ENCODE measurements at regions not wholly inside any gene's neighbourhood (a gene's known extent, or its start where the extent isn't known, plus 50 kb on each side); places are given as distances from the start of the nearest gene placed in this dataset.

DNA sequence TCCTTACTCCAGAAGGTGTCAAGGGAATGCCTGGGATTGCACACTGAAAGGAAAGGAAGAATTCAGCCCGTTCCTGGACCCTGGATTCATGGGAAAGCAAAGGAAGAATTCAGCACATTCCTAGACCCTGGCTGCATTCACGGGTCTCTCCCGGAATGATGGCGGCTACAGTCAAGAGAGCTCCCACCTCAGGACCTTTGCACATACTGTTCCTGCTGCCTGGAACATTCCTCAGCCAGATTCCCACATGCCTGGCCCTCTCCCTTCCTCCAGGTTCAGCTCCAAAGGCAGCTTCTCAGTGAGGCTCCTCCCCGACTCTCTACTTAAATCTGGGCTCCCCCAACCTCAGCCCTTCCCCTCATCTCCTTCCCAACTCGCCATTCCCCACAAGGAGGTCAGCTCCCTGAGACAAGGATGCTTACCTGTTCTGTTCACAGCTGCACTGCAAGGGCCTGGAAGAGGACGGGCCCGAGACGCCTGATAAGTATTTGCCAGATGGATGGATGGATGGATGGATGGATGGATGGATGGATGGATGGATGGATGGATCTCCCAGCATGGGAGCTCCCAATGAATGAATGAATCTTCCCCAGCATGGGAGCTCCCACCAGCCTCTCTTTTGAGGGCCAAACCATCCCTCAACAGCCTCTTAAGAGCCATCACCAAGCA is 77.4 kb downstream of the NCOR2 start:
- Histone ChIP-seq H3K36me3 (peaks cover 52% of the 10 kb centered on the region), H3K27ac (no peak overlapping the region), H3K9me3 (no peaks in the 10 kb centered on the region), H3K4me3 (no peak overlapping the region), H3K4me1 (peaks cover 15% of the 10 kb centered on the region), H3K27me3 (no peaks in the 10 kb centered on the region)
- WGBS = 96% methylated on average over 9 of the region's 9 CpGs
- TF ChIP-seq POLR2A (IDR thresholded peaks at IDR 0.05) (no peak), EP300 (IDR thresholded peaks at IDR 0.05) (no peak), POLR2AphosphoS5 (IDR thresholded peaks at IDR 0.05) (no peak)
- TF ChIP-seq, protein P1, sequence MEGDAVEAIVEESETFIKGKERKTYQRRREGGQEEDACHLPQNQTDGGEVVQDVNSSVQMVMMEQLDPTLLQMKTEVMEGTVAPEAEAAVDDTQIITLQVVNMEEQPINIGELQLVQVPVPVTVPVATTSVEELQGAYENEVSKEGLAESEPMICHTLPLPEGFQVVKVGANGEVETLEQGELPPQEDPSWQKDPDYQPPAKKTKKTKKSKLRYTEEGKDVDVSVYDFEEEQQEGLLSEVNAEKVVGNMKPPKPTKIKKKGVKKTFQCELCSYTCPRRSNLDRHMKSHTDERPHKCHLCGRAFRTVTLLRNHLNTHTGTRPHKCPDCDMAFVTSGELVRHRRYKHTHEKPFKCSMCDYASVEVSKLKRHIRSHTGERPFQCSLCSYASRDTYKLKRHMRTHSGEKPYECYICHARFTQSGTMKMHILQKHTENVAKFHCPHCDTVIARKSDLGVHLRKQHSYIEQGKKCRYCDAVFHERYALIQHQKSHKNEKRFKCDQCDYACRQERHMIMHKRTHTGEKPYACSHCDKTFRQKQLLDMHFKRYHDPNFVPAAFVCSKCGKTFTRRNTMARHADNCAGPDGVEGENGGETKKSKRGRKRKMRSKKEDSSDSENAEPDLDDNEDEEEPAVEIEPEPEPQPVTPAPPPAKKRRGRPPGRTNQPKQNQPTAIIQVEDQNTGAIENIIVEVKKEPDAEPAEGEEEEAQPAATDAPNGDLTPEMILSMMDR (IDR thresholded peaks at IDR 0.05) = no peak
- DNase-seq (ENCODE audit: low spot score in 2 of 2) = no peak

DNA sequence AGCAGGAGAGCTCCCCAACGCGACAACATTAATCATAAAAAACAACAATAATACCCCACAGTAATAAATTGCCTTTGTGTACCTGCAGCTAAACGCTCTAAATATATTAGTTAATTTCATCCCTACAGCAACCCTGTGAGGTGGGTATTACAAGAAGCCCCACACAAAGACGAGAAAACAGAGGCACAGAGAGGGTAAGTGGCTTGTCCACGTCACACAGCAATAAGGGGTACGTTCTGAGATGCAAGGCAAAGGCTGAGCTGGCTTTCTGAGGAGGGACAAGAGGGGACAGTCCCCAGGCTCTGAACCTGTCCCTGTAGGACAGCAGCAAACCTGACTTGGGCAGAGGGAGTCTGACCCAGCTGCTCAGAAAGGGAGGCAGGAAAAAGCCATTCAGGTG is 78.2 kb downstream of the NCOR2 start:
- H3K4me1 ChIP-seq = peaks cover 15% of the 10 kb centered on the region
- no peak for TF ChIP-seq POLR2AphosphoS5 (IDR thresholded peaks at IDR 0.05)
- no peak for TF ChIP-seq POLR2A (IDR thresholded peaks at IDR 0.05)
- TF ChIP-seq, protein P1 (IDR thresholded peaks at IDR 0.05) = no peak
- no peak for TF ChIP-seq EP300 (IDR thresholded peaks at IDR 0.05)
- 69% methylated on average over 6 of the region's 6 CpGs for WGBS
- no peak overlapping the region for H3K27ac ChIP-seq
- H3K36me3 ChIP-seq = peaks cover 52% of the 10 kb centered on the region
- H3K9me3 ChIP-seq = no peaks in the 10 kb centered on the region
- H3K4me3 ChIP-seq = no peak overlapping the region
- H3K27me3 ChIP-seq = no peaks in the 10 kb centered on the region
- DNase-seq (ENCODE audit: low spot score in 2 of 2) = no peak

DNA sequence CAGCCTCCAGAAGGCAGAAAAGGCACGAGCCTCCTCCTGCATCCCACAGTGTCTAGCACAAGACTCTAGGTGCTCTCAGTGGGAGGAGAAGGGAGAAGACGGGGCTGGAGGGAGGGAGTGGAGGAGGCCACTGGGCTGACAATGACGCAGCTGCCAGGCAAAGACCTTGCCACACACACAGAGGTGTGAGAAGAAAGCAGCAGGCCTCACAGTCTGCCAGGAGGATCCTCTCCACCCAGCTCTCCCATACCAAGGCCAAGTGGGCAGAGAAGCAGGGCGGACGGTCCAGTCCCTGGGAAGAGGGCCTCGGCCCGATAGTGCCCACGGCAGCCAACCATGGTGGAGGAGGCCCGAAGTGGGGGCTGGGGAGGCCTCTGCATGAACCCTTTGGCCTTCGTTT is 78.9 kb downstream of the NCOR2 start:
- Histone ChIP-seq H3K27ac (no peak overlapping the region), H3K4me1 (peaks cover 15% of the 10 kb centered on the region)

DNA sequence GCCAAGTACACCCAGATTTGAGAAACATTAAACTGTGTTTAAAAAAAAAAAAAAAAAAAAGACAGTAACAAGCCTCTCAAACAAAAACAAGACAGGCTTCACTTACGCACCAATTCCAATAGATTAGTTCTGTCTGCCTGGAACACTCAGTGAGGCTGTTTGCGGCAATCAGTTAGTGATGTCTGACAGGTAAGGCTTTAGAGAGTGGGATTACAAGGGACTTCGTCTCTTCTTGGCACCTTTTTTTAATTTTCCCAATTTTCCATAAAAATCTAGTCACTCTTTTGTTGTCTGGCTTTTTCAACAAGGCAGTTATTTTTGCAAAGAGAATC is 79.6 kb downstream of the NCOR2 start:
- Histone ChIP-seq H3K27ac (no peak overlapping the region), H3K27me3 (no peaks in the 10 kb centered on the region), H3K36me3 (peaks cover 52% of the 10 kb centered on the region), H3K4me1 (peaks cover 15% of the 10 kb centered on the region), H3K9me3 (no peaks in the 10 kb centered on the region), H3K4me3 (no peak overlapping the region)
- TF ChIP-seq, protein P1 (IDR thresholded peaks at IDR 0.05) = no peak
- TF ChIP-seq POLR2A (IDR thresholded peaks at IDR 0.05) = no peak
- no peak for TF ChIP-seq EP300 (IDR thresholded peaks at IDR 0.05)
- no peak for TF ChIP-seq POLR2AphosphoS5 (IDR thresholded peaks at IDR 0.05)
- no peak for DNase-seq (ENCODE audit: low spot score in 2 of 2)
- 84% methylated on average over 3 of the region's 3 CpGs for WGBS

More for the DNA sequence above, 78.9 kb downstream of the NCOR2 start:
- Histone ChIP-seq H3K4me3 (no peak overlapping the region), H3K27me3 (no peaks in the 10 kb centered on the region), H3K36me3 (peaks cover 52% of the 10 kb centered on the region), H3K9me3 (no peaks in the 10 kb centered on the region)
- TF ChIP-seq POLR2A (IDR thresholded peaks at IDR 0.05) (no peak), EP300 (IDR thresholded peaks at IDR 0.05) (no peak), POLR2AphosphoS5 (IDR thresholded peaks at IDR 0.05) (no peak)
- TF ChIP-seq, protein P1 (IDR thresholded peaks at IDR 0.05) = no peak
- DNase-seq (ENCODE audit: low spot score in 2 of 2) = no peak
- 81% methylated on average over 3 of the region's 10 CpGs for WGBS

DNA sequence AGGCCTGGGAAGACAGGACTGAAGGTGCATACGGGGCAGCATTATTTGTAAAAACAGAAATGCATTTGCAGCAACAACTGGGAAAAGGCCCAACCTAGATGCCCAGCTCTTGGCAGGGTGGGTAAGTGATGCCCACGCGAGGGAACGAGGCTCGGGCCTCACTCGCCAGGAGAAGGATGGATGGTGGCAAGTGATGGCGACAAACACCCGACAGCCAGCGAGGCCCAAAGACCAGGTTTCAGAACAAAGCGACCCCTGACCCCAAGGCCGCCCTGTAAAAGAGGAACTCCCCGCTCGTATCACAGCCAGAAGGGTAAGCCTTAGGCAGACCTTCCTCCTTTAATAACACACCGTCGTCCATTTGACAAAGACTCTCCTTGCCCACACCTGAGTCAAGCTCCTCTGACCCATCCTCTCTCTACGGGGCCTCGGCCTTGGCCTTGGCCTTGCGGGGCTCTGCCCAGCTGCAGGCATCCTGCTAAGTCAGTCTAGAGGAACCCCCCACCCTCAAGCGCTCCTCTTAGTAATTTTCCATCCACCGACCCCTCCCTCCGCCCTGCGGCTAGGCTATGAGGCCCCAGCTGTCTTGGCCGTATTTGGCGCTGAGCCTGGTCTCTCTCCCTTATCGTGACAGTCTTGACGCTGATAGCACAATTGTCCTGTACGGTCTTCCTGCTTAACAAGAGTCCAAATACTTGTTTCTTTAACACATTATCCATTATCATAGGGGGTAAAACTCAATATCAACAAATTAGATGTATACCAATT is 80.2 kb downstream of the NCOR2 start:
- Histone ChIP-seq H3K4me1 (peaks cover 15% of the 10 kb centered on the region), H3K9me3 (no peaks in the 10 kb centered on the region), H3K36me3 (peaks cover 54% of the 10 kb centered on the region), H3K27ac (no peak overlapping the region), H3K4me3 (no peak overlapping the region), H3K27me3 (no peaks in the 10 kb centered on the region)
- DNase-seq (ENCODE audit: low spot score in 2 of 2) = peak in 1 of 2 donors; percentile 70
- 83% methylated on average over 27 of the region's 27 CpGs for WGBS
- no peak for TF ChIP-seq EP300 (IDR thresholded peaks at IDR 0.05)
- TF ChIP-seq POLR2A (IDR thresholded peaks at IDR 0.05) = no peak
- TF ChIP-seq, protein P1 (IDR thresholded peaks at IDR 0.05) = no peak
- TF ChIP-seq POLR2AphosphoS5 (IDR thresholded peaks at IDR 0.05) = no peak
